Activated CD4-positive, alpha-beta T cell treated with anti-CD3 and anti-CD28 coated beads, Interleukin-2, Interleukin-4, amounts not matched to agents 100 ng/mL and 50 ng/mL, durations not matched to agents 16 hours and 8 hours (primary cell): ENCODE measurements at regions not wholly inside any gene's neighbourhood (a gene's known extent, or its start where the extent isn't known, plus 50 kb on each side); places are given as distances from the start of the nearest gene placed in this dataset.
"Not testable (repeated sequence)": the region's sequence is repeated elsewhere in the genome, so short reads cannot be mapped to it uniquely, and the experiment has no call there.

Experiments
- DNase-seq: peaks from one replicate; pipeline ENCODE4 v3.0.0-alpha.2; 2020; ENCODE audit warnings: low spot score

- no peak for DNase-seq
Measured at GRCh38 chr21:32093646-32094462, 185.0 kb downstream of the MIS18A start.

DNA sequence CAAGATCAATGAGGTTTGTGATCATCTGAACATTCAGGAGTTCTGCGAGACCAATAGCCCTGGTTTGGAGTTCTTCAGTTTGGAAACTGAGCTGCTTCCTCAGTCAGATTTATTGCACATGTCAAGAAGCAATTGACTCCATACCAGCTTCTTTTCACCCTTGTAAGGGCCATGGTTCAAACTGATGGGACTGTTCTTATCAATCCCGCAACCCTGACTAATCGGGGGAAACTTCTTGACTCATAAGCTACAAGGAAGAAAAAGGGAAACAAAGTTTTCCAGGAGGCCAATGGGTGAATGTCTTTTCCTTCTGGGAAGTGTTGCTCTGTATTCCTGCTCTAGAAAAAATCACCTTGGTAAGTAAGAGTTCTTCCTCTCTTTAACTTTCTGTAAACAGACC lies 187.9 kb downstream of the MIS18A start:
- DNase-seq: no peak

- no peak for DNase-seq
Measured at GRCh38 chr21:32089766-32090165, 189.1 kb downstream of the MIS18A start.

GRCh38 chr21:32088471-32088870 lies 190.4 kb downstream of the MIS18A start:
- no peak for DNase-seq

DNA sequence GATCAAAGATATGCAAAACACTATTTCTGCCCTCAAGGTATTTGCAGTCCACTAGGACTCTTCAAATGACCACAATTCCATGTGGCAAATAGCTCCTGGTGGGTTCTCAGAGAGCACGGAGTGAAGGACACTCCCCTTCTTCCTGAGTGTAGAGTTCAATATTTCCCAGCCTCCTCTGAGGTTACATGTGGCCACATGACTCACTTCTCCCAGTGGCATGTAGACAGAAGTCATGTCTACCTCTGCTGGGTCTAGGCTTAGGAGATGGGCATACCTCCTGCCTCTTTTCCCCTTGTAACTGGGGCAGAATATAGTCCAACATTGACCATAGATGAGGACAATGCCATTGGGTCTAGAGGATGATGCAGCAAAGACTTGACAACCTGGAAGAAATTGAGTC lies 191.4 kb downstream of the MIS18A start:
- no peak for DNase-seq

- no peak for DNase-seq
Measured at GRCh38 chr21:32083197-32083596, 195.7 kb downstream of the MIS18A start.

DNA sequence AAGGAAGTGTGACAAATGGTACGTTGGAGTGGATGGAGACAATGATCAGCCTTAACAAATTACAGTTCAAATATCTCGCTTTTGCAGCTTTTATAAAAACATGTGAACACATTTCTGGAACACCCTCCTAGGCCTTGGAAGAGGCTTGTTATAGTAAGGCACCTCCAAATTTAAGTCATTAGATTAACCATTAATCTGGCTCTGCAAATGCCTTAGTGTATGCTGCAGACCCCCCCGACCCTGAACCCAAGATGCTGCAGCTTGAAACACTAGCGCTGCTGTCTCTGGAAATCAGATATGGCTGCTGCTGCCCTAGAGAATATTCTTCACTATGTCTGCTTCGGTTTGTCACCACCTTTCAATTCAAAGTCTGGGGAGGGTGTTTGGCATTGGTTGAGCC lies 196.4 kb downstream of the MIS18A start:
- no peak for DNase-seq

DNA sequence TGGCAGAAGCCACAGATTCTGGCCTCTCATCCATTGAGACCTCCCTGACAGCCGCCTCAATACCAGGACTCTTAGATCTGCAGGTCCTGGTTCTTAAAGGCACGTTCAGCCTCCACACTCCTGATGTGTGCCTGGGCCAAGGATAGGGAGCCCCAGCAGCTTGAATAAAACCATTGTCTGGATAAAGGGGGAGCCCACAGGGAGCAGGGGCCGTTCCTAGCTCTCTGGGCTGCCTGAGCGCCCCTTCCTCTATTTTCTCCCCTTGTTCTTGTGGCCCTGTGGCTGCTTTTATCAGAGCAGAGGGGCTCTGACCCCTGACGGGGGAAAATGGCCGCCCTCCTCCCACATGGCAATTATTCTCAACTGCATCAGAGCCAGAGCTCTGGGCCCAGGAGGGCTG lies 200.8 kb downstream of the HUNK start:
- DNase-seq: no peak

DNA sequence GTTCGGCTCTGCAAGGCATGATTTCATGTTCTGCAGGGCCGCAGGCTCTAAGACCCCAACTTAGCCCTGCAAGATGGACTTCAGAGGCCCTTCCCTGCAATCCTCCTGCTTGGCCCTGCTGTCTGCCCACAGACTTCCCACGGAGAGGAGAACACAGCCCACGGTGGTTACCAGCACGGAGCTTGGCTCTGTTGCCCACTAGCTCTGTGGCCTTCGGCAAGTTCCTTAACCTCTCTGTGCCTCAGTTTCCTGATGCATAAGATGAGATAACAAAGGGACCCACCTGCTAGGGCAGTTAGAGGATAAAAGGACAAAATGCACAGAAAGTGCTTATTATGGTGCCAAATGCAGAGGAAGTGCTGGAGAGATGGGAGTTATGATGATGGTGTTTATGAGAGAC lies 200.4 kb downstream of the HUNK start:
- no peak for DNase-seq

DNA sequence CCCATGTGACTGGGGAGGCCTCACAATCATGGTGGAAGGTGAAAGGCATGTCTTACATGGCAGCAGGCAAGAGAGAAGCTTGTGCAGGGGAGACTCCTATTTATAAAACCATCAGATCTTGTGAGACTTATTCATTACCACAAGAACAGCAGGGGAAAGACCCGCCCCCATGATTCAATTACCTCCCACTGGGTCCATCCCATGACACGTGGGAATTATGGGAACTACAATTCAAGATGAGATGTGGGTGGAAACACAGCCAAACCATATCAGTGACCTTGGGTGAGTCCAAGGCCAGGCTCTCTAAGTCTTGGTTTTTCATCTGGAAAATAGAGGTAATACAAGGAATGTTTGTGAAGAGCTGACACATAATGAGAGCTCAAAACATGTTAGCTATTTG lies 198.8 kb downstream of the HUNK start:
- not testable (repeated sequence) for DNase-seq

- no peak for DNase-seq
Measured at GRCh38 chr21:32070676-32071330, 198.0 kb downstream of the HUNK start.

DNA sequence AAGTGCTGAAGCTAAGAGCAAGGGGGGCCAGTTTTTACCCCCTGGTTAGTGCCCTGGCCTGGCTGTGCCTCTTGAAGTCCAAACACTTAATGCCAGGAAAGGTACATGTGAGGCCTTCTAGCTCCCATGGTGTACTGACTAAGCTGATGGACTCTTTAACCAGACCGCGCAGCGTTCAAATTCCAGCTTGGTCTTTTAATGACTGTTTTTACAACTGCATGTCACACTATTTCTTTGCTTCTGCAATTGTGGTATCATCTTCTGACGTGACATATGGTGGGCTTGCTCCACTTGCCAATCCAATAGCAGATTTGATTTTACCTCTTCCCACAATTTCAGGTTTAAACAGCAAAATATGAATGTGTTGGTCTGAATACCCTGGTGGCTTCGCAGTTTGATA lies 197.3 kb downstream of the HUNK start:
- no peak for DNase-seq

DNA sequence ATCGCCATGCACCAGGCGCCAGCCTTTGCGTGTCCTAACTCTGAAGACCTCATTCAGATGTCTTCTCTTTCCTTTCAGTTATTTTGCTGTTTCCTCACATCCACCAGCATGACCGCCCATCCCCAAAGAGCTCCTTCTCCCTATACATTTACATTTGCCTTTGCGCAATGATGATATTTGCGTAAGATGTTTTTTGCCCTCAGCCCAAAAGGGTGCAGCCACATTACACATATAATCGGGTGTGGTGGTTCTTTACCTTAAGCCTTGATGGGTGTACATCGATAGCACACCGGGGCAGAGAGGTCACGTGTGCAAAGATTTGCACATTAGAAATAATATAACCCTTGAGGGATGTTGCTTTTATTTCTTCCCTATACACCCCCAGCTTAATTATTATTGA lies 192.8 kb downstream of the HUNK start:
- no peak for DNase-seq

- no peak for DNase-seq
Measured at GRCh38 chr21:32064281-32064910, 191.6 kb downstream of the HUNK start.

- DNase-seq: no peak
Measured at GRCh38 chr21:32062591-32063227, 189.9 kb downstream of the HUNK start.

DNA sequence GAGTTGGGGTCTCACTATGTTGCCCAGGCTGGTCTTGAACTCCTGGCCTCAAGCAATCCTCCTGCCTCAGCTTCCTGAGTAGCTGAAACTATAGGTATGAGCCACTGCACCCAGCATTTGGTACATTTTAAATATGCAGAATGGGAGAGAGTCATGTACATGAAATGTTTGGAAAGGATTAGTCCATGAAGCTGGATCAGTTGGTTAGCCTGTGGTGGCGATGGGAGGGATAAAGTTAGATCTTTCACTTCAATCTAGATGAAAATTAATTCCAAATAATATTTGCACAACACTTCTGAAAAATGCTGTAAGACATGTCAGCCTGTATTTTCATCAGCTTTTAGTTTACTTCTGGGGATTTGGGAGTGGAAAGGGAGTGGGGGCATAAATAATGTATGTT lies 188.9 kb downstream of the HUNK start:
- no peak for DNase-seq

GRCh38 chr21:32056791-32057190 lies 184.0 kb downstream of the HUNK start:
- no peak for DNase-seq

GRCh38 chr21:32055305-32055704 lies 182.5 kb downstream of the HUNK start:
- no peak for DNase-seq
